Stromal cell of bone marrow (primary cell): ENCODE measurements at regions not wholly inside any gene's neighbourhood (a gene's known extent, or its start where the extent isn't known, plus 50 kb on each side); places are given as distances from the start of the nearest gene placed in this dataset.
"Not testable (repeated sequence)": the region's sequence is repeated elsewhere in the genome, so short reads cannot be mapped to it uniquely, and the experiment has no call there.

ENCODE experiments used
- DNase-seq: peaks from one replicate; pipeline ENCODE4 v3.0.0-alpha.2; 2012; ENCODE audit warnings: low read depth

DNA sequence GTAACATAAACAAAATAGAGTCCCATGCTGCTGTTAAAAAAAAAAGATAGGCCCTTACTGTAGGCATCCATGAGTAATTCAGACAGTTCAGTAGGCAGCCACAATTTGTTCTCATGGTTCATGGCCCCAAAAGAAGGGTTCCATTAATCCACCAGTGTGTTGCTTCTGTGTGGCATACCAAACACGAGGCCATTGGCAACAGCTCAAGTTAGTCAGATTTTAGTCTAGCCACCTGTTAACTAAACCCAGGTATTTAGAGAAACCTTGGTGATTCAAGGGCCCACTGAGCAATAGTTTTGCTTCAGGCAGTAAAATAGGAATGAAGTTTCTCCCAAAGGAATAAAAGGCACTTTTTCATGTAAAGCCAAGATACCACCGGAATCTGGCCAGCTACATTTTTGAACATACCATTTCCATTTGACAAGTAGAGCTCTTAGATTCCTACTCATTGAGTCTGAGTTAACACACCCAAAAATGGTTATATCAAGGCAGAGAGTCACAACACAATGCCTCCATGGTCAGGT lies 80.1 kb upstream of the SRD5A2 start:
- no peak for DNase-seq

DNA sequence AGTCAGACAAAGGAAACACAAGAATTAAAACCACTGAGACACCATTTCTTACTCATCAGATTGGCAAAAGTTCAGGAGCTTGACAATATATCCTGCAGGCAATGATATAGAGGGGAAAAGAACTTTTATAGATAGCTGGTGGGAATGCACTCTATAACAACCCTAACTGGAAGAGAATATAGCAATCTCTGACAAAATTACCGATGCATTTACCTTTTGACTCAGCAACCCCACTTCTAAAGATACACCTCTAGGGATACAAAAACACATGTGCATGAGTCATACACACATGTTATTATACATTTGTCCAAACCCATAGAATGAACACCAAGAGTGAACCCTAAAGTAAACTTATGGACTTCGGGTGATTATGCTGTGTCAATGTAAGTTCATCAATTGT lies 79.4 kb upstream of the SRD5A2 start:
- DNase-seq: no peak

DNA sequence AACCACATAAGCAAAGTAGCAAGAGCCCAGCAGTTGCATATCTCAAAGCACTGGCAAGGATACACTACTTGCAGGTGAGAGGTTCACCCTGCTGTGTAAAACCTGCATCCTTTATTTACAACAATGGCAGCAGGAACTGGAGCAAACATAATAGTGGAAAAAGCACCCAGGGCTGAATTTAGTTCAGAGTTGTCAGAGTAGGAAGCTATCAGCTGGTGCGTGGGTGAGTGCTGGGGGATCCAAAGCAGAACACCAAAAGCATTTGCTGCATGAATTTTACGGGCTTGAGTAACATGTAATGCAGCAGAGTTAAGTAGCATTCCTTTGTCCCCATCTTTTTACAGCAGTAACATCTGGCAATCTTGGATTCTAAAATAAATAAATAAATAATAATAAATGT lies 73.5 kb upstream of the SRD5A2 start:
- DNase-seq: no peak

DNA sequence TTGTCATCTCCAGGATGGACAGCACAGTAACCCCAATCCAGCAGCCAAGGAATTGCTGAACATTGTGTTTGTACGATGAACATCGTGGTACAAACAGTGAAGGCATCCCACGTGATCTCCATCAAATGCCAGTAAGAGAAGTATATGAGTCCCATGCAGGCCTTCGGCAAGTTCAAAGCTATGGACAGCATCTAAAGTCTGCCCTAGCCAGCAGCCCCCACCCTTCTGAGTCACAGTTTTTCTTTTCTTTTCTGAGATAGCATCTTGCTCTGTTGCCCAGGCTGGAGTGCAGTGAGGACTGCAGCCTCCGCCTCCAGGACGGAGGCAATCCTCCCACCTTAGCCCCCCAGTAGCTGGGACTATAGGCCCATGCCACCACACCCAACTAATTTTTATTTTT lies 71.0 kb upstream of the SRD5A2 start:
- DNase-seq: no peak

DNA sequence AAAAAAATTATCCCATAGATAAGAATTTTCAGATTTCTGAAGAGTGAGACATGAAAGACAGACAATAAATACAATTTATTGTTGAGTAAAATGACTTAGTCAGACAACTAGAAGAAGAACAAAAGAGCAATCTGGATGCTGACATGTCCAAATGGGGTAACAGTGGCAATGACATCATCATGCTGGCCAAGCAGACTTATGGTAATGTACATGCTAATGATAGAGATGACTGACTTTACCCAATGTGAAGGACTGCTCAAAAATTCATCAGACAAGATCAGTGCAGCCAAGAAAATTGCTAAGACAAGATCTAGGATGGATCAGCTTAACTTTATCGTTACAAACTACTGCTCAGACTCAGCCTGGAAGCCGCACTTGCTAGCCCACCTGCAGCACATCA lies 70.5 kb upstream of the SRD5A2 start:
- DNase-seq: no peak

DNA sequence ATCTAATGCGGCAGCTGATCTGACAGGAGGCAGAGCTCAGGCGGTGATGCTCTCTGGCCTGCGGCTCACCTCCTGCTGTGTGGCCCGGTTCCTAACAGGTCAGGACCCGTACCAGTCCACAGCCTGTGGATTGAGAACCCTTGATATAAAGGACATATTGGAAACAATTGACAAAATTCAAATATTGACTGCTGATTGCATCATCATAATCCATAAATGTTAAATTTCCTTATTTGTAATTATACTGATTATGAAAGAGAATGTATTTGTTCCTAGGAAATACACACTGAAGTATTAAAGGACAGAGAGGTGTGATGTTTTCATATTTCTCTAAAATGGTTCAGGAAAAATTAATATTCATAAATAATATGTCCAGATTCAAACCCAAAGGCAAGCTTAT lies 63.8 kb upstream of the SRD5A2 start:
- no peak for DNase-seq

DNA sequence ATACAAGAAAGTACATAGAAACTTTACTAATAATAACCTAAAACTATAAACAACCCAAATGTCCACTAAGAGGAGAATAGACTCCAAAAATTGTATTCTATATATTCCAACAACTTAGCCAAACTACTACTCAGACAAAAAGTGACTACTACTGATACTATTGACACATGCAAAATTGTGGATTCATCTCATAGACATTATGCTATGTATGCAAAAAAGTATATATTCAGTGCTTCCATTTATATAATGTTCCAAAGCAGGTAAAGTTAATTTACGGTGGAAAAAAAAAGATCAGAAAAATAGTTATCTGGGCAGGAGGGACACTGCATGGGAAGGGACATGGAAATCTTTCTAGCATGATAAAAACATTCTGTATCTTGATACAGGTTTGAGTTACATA lies 62.0 kb upstream of the SRD5A2 start:
- no peak for DNase-seq

DNA sequence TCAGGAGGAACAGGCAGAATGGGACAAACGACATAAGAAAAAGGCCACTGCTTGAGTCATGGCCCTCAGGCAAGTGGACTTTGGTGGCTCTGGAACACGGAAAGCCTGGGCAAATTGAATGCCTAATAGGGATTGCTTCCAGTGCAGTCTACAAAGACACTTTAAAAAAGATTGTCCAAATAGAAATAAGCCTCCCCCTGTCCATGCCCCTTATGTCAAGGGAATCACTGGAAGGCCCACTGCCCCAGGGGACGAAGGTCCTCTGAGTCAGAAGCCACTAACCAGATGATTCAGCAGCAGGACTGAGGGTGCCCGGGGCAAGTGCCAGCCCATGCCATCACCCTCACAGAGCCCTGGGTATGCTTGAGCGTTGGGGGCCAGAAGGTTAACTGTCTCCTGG lies 51.5 kb upstream of the SRD5A2 start:
- not testable (repeated sequence) for DNase-seq
